Adrenal gland (tissue), 9 donors: ENCODE measurements at regions not wholly inside any gene's neighbourhood (a gene's known extent, or its start where the extent isn't known, plus 50 kb on each side); places are given as distances from the start of the nearest gene placed in this dataset.

Experiments used
- DNase-seq, 7 donors: peaks; one replicate each; pipeline ENCODE4 v3.0.0-alpha.2; 2019 to 2020
- H3K27ac ChIP-seq, 5 donors: fragments of 200-600 bp; sonication (generic) in 4 of 5; 1 replicate in 3 of 5; 2 replicates in 2 of 5; pipeline versions ENCODE4 v1.5.1 to v1.8.0; 2016 to 2020; ENCODE audit warnings: mild to moderate bottlenecking in 1 of 5
- H3K27me3 ChIP-seq: fragments of 200-600 bp; 2 replicates; pipeline ENCODE4 v1.8.0; 2021
- H3K36me3 ChIP-seq, 2 donors: fragments of 200-600 bp; replicated peaks in 1 of 2; 1 replicate in 1 of 2; 2 replicates in 1 of 2; pipeline versions ENCODE4 v1.5.1 to v1.8.0; 2018 to 2022
- H3K4me1 ChIP-seq, 2 donors: fragments of 200-600 bp; replicated peaks in 1 of 2; 1 replicate in 1 of 2; 2 replicates in 1 of 2; pipeline versions ENCODE4 v1.5.1 to v1.8.0; 2018 to 2021
- H3K4me3 ChIP-seq, 4 donors: fragments of 200-600 bp; sonication (generic) in 3 of 4; one replicate each; pipeline ENCODE4 v1.5.1; 2016 to 2018
- H3K9me3 ChIP-seq, 3 donors: fragments of 200-600 bp; sonication (generic) in 1 of 3; replicated peaks in 1 of 3; 1 replicate in 2 of 3; 2 replicates in 1 of 3; pipeline versions ENCODE4 v1.5.1 to v1.8.0; 2016 to 2021
- CTCF ChIP-seq, 6 experiments: fragments of 450-650 bp in 4 of 6; fragments of 200-600 bp in 2 of 6; sonication (generic) in 1 of 6; IDR thresholded peaks; 1 replicate in 5 of 6; 2 replicates in 1 of 6; pipeline versions ENCODE4 v1.5.1 to v1.8.0; 2016 to 2021; ENCODE audit warnings: antibody characterized with exemption in 6 of 6, mild to moderate bottlenecking in 2 of 6, moderate library complexity in 1 of 6
- POLR2A ChIP-seq, 2 donors: fragments of 450-650 bp; IDR thresholded peaks; one replicate each; pipeline ENCODE4 v1.6.1; 2017; ENCODE audit warnings: antibody characterized with exemption in 2 of 2, mild to moderate bottlenecking in 2 of 2, moderate library complexity in 1 of 2
- WGBS, 4 donors: extraction: QIAGEN DNeasy Blood & Tissue Kit in 2 of 4; methylation state at CpG; one replicate each; pipeline versions ENCODE4 v1.1.5 to v1.1.7; 2013 to 2017; 5-methylcytosine and 5-hydroxymethylcytosine counted together
- intact Hi-C, 2 donors: fragments of 100-400 bp; cut with DNase I; formaldehyde crosslinking; loops; one replicate each; pipeline versions ENCODE4 v1.14.1 to v1.15.0; 2022 to 2023
- donor health status: healthy with polysubstance abuse.
- donor health status: Bipolar disorder and iron deficiency.
- donor health status: DM: yes; HTN: yes; CAD: no.
- donor health status: DM: no; HTN: no; CAD: no.
- donor health status: DM: no; HTN: no; CAD: no.

GRCh38 chr4:77314697-77315096, 157.7 kb downstream of the CCNG2 start:
- no peak for DNase-seq
- no peaks in the 10 kb centered on the region for H3K4me1 ChIP-seq
- intact Hi-C loops: no loop called here
- H3K36me3 ChIP-seq: no peaks in the 10 kb centered on the region
- H3K4me3 ChIP-seq: no peak overlapping the region
- H3K27ac ChIP-seq: no peak overlapping the region
- no peaks in the 10 kb centered on the region for H3K27me3 ChIP-seq
- TF ChIP-seq CTCF (IDR thresholded peaks at IDR 0.05): no peak
- TF ChIP-seq POLR2A (IDR thresholded peaks at IDR 0.05): no peak
- no peaks in the 10 kb centered on the region for H3K9me3 ChIP-seq
- WGBS, 4 donors: 49 to 82% (median 69%) methylated on average over 4 of the region's 4 CpGs

DNA sequence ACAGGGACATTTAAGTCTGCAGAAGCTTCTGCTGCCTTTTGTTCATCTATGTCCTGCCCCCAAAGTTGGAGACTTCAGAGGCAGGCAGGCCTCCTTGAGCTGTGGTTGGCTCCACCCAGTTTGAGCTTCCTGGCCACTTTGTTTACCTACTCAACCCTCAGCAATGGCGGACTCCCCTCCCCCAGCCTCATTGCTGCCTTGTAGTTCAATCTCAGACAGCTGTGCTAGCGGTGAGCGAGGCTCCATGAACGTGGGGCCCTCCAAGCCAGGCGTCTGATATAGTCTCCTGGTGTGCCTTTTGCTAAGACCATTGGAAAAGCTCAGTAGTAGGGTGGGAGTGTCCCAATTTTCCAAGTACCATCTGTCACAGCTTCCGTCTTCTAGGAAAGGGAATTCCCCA, 170.1 kb downstream of the CCNG2 start:
- 64 to 80% (median 78%) methylated on average over 6 of the region's 6 CpGs for WGBS, 4 donors

GRCh38 chr4:77332696-77333270, 175.8 kb downstream of the CCNG2 start:
- Histone ChIP-seq H3K9me3 (peaks cover 0 to 20% (median 0%) of the 10 kb centered on the region in 3 donors), H3K36me3 (no peaks in the 10 kb centered on the region), H3K27ac (no peak overlapping the region), H3K4me3 (no peak overlapping the region), H3K4me1 (no peaks in the 10 kb centered on the region), H3K27me3 (no peaks in the 10 kb centered on the region)
- intact Hi-C loops: no loop called here
- no peak for DNase-seq
- 54 to 78% (median 64%) methylated on average over 2 of the region's 2 CpGs for WGBS, 4 donors
- TF ChIP-seq CTCF (IDR thresholded peaks at IDR 0.05): no peak
- TF ChIP-seq POLR2A (IDR thresholded peaks at IDR 0.05): no peak

More for the DNA sequence above, 170.1 kb downstream of the CCNG2 start:
- H3K36me3 ChIP-seq: no peaks in the 10 kb centered on the region
- H3K4me3 ChIP-seq: no peak overlapping the region
- DNase-seq: no peak
- TF ChIP-seq POLR2A (IDR thresholded peaks at IDR 0.05) (no peak), CTCF (IDR thresholded peaks at IDR 0.05) (no peak)
- no peak overlapping the region for H3K27ac ChIP-seq
- H3K27me3 ChIP-seq: no peaks in the 10 kb centered on the region
- H3K4me1 ChIP-seq: no peaks in the 10 kb centered on the region
- intact Hi-C loops: no loop called here
- peaks cover 0 to 6% (median 0%) of the 10 kb centered on the region in 3 donors for H3K9me3 ChIP-seq

DNA sequence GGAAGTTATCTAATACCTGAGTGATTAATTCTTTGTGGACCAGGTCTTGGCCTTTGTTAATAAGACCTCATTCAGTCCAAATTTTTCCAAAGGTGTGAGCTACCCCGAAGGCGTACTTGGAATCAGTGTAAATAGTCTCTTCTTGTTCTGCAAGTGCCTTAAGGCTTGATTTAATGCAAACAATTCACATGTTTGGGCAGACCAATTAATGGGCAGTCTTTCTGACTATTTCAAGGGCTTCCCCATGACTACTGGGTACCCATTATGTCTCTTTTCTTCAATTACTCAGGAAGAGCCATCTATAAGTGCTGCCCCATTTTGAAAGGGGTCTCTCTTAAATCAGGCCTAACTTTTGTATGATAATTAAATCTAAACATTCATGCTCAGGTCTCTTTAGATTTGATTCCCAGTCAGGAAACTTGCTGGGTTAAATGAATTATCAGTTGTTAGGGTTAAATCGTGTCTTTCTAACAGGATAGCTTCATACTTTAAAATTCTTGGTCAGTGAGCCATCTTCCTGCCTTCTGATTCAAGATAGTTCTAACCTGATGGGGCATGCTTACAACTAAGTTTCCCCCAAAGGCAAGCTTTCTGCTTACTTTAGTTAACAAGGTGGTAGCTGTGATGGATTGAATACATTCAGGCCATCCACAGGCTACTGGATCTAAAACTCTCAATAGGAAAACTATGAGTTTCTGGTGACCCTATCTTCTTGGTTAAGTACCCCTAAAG, 179.6 kb downstream of the CCNG2 start:
- DNase-seq: no peak
- Histone ChIP-seq H3K27me3 (no peaks in the 10 kb centered on the region), H3K4me1 (no peaks in the 10 kb centered on the region), H3K9me3 (peaks cover 0 to 20% (median 0%) of the 10 kb centered on the region in 3 donors), H3K27ac (no peak overlapping the region), H3K36me3 (no peaks in the 10 kb centered on the region), H3K4me3 (no peak overlapping the region)
- 69 to 85% (median 80%) methylated on average over 3 of the region's 3 CpGs for WGBS, 4 donors
- TF ChIP-seq POLR2A (IDR thresholded peaks at IDR 0.05): no peak
- TF ChIP-seq CTCF (IDR thresholded peaks at IDR 0.05): no peak
- intact Hi-C loops: no loop called here
